ENCODE measurements at regions not wholly inside any gene's neighbourhood (a gene's known extent, or its start where the extent isn't known, plus 50 kb on each side); places are given as distances from the start of the nearest gene placed in this dataset.
A peak's percentile ranks its signal among the peaks of the same experiment; 100 is the strongest.

DNA sequence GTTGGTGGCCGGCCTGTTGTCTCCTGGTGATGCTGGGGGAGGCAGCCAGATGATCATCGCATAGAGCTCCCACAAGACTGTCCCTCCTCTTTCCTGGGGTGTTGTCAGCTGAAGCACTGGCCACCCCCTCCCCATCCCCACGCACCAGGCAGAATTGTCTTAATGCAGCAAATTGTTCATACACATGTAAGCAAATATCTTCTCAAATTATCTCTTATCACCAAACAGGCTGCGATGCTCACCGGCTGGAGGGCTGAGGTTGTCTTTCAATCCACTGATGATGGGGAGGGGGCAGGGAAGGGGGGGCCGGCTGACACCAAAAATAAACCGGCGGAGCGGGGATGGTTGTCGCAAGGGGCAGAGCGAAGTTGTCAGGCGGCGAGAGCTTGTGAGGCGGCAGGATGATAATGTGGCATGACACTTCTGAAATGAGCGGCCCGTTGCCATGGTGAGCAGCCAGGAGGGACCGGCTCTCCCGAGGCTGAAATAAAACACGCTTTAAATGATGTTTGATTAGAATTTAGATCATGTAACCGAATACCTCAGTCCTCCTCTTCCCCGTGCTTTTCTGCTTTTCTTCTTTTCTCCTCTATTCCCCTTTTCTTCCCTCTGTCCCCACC, 59.8 kb downstream of the MRM1 start:
- no peak for DNase-seq (ENCODE audit: low read depth in 1 of 2, low spot score in 1 of 2)

DNA sequence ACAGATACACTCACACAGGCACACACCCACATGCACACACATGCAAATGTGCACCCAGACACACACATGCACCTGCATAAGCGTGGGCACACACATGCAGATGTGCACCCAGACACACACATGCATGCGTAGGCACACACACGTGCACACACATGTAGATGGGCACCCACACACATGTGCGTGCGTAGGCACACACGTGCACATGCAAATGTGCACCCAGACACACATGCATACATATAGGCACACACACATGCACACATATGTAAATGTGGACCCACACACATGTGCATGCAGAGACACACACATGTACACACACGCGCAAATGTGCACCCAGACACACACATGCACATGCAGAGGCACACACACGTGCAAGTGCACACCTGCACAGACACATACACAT, 60.3 kb downstream of the MRM1 start:
- no peak for DNase-seq (ENCODE audit: low read depth in 1 of 2, low spot score in 1 of 2)

DNA sequence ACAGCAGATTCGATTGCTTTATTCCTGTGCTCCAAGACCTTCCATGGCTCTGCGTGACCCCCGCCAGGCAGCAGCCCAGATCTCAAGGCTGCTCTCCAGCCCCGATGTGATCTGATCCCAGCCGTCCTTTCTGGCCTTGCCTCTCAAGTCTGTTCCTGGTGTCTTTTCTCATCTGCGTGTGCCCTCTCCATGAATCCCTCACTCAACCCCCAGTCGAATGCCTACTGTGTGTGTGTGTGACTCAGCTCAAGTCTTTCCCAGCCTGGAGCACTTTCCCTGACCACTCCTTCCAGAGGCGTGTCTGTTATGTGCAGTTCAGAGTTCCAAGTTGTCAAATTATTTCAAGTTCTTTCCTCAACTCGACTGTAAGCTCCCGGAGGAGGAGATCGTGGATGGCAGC, 64.0 kb downstream of the MRM1 start:
- no peak for DNase-seq (ENCODE audit: low read depth in 1 of 2, low spot score in 1 of 2)

DNA sequence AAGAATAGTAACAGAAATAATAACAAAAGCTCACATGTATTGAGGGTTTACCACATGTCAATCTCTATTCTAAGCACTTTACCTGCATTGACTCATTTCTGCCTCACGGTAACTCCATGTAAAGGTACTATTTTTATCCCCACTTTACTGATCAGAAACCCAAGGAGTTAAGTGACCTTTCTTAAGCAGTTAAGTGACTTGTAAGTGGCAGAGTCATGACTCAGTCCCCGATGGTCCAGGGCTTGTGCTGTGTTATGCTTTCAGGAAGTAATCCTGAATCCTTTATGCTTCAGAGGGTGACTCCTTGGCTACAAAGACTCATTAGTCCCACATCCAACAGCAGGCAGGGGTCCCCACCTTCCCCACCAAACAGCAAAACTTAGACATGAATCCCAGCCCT, 66.5 kb downstream of the MRM1 start:
- no peak for DNase-seq (ENCODE audit: low read depth in 1 of 2, low spot score in 1 of 2)

DNA sequence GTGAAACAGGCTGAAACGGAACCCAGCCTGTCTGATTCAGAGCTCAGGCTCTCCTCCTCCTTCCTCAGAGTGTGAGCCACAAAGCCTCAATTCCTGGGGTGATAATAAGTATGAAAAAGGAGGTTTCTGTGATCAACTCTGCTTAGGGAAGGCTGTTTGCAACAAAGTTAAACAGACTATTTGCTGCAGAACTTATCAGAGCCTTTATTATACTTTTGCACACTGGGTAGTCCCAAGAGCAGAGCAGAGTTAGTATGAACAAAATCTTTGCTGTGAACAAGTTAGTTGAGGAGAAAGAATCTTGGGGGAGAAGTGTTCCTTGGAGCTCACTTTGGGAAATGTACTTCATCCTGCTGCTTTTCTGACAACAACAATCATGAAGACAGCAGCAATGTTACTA, 67.4 kb downstream of the MRM1 start:
- DNase-seq (ENCODE audit: low read depth in 1 of 2, low spot score in 1 of 2) = no peak

DNA sequence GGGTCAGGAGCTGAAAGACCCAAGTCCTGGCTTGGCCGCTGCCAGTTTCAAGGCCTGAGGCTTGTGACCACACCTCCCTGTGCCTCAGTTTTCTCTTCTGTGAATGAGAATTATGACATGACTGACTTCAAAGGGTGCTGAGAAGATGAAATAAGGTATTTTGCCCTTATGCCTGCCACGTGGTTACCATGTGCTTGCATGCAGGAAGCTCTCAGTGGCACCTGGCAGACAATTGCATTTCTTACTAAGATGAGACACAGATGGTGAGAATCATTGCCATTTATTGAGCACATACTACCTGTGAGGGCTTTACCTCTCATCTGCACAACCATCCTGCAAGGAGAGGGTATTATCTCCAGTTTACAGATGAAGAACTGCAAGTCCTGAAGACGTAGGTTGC, 69.8 kb downstream of the MRM1 start:
- no peak for DNase-seq (ENCODE audit: low read depth in 1 of 2, low spot score in 1 of 2)

DNA sequence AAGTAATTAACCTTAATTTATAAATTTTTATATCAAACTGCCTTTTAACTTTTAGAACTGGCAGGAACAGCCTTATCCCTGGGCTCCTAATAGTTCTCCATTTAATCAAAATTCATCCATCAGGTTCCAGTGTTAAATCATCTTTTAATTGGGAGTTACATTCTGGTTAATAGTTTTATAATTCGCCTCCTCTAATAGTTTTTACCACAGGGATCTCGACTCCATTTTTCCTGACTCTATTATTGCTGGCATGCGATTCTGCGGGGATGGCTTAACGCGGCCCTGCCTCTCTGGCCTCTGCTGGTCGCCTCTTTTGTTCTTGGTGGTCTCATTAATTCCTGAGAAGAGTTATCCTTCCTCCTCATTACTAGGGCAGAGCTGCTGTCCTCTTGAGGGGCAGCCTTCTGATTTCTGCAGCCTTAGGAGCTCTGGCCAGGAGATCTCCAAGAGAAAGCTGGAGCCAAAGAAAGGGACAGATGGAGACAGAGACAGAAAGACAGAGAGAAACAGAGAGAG, 71.1 kb downstream of the MRM1 start:
- DNase-seq (ENCODE audit: low read depth in 1 of 2, low spot score in 1 of 2) = no peak

DNA sequence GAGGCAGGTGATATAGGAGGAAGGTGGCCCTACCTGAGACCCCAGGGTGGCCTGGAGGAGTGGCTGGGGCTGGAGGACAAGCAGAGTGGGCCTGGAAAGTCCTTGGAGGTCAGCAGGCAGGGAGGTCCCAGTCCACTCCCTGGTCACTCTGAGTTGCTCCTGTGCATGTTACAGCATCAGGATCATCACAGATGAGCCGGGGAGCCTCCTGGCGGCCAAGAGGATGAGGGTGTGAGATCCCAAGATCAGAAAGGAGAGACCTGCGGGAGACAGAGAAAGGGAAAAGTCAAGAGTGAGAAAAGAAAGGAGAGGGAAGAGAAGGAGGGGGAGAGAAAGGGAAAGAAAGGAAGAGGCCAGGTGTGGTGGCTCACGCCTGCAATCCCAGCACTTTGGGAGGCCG, 71.7 kb downstream of the MRM1 start:
- no peak for DNase-seq (ENCODE audit: low read depth in 1 of 2, low spot score in 1 of 2)

DNA sequence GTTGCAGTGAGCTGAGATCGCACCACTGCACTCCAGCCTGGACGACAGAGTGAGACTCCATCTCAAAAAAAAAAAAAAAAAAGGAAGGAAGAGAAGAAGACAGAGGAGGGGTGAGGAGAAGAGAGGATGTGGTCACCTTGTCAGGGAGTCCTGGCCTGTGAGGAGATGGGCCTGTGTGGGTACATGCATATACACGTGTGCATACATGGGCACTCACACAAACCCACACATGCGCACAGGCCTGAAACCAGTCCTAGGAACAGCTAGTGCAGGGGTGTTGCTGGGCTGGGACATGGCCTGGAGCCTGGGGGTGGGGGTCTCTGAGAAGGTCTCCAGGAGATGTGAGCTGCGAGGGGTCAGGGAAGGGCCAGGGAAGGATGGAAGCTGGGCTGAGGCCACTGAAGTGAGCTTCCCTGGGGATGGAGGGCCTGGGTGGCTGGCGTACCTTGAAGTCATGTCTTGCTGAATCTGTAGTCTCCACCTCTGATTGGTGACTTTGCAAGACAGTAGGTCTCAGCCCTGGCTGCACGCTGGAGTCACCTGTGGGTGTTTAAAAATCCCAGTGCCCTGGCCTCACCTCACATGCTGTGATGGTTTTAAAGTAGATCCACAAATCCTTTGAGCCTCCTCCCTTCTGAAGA, 72.4 kb downstream of the MRM1 start:
- no peak for DNase-seq (ENCODE audit: low read depth in 1 of 2, low spot score in 1 of 2)

DNA sequence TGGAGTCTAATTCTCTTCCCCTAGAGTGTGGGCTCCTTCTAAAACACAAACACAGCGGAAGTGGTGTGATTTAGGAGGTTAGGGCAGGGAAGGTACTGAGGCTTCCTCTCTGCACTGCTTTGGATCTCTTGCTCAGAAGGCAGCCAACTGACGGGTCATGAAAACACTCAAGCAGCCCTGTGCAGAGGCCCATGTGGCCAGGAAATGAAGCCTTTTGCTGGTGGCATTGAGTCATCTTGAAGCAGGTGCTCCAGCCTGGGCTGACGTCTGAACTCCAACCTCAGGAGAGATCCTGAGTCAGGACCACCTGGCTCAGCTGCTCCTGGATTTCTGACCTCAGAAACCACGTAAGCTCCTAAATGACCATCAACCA, 72.9 kb downstream of the MRM1 start:
- DNase-seq (ENCODE audit: low read depth in 1 of 2, low spot score in 1 of 2) = peak in 1 of 2 donors; percentile 7

DNA sequence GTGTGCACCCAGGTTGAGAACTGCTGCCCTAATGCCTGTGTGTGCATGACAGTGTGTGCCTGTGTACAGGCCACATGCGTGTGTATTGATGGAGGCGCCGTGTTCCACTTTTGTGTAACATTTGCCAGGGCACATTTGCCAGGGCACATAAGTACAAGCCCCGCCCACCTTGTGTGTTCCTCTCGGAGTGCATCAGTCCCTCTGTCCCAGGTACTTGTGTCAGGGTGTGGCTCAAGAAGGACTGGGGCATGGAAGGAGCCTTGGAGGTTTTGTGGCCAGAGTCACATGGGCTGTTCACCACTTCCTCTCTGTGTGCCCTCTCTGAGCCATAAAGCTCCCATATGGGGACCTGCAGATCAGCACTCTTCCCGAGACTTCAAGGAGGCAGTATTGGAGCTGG, 73.9 kb downstream of the MRM1 start:
- DNase-seq (ENCODE audit: low read depth in 1 of 2, low spot score in 1 of 2) = no peak

DNA sequence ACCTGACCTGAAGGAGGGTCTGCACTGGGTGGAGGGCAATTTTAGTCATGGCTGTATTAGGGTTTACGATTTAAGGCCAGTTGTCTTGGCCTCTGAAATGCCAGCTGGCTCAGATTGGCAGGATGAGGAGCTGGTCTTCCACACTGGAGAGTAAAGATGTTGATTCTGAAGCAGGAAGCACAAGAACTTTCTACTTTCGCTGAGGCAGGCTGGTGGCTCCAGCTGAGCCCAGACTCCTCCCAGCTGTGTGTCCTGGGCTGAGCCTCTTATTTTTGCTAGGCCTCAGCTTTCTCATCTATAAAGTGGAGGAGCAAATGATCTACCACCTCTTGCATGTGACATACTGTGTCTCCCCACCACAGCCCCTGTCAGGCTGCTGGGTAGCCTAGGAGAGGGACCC, 74.4 kb downstream of the MRM1 start:
- no peak for DNase-seq (ENCODE audit: low read depth in 1 of 2, low spot score in 1 of 2)

DNA sequence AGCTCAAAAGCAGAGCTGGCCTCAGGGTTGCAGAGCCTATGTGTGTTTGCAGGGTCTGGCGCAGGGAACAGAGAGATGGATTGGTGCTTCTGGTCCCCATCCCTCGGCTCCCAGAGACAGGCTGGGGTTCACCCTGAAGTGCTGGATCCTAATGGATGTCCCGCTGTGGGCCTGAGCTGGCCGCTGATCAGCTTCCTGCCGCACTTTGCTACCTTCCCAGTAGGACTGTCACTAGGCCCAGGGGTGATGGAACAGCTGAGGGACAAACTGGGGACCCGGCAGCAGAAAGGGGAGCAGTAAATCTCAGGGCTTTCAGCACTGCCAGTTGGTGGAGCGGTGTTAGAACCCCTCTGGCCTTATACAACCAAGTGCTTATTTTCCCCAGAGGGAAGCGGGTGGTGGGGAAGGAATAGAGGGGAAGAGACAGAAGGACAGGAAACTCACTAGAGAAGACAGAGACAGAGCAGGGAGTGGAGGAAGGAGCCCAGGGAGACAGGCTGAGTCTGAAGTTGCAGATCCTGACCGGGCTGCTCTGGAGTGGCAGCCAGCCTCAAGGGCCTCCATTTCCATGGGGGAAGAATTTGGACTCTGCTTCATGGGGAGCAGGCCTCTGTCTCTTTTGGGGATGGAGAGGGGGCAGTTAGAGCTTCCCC, 78.6 kb downstream of the MRM1 start:
- no peak for DNase-seq (ENCODE audit: low read depth in 1 of 2, low spot score in 1 of 2)

DNA sequence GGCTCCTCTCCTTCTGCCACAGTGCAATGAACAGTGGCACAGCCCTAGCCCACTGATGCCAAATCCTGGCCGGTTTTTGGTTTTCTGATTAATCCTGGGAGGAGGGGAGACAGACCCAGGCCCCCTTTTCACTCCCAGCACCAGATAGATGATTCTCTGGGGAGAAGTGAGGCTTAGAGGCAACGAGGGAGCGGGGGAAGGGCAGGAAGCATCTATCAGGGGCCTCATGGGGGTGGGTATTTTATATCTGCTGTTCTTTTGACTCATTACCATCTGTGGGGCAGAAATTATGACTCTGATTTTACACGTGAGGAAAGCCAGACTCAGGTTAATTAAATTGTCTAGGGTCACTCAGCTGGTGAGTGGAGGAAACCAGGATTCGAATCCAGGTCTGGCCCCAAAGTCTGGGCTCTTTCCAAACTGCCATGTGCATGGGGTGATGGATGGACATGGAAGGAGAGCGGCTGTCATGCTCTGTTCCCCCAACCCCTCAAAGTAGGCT, 79.4 kb downstream of the MRM1 start:
- no peak for DNase-seq (ENCODE audit: low read depth in 1 of 2, low spot score in 1 of 2)

DNA sequence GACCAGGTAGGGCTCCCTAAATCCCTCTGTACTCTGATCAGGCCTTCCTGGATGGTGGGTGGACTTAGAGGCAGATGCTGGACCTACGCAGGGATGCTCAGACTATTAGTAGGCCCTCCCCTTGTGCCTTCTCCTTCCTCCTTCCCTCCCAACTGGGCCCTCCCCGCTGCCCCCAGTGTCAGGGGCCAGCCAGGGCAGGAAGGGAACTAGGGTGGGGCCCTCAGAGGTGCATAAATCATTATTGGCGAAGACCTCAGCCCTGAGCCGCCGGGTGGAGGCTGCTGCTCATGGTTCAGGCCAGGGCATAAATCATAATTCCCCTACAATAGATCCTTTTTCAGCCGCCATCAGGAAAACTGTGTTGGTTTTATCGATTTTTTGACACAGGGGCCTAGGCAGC, 81.4 kb downstream of the MRM1 start:
- DNase-seq (ENCODE audit: low read depth in 1 of 2, low spot score in 1 of 2) = no peak

DNA sequence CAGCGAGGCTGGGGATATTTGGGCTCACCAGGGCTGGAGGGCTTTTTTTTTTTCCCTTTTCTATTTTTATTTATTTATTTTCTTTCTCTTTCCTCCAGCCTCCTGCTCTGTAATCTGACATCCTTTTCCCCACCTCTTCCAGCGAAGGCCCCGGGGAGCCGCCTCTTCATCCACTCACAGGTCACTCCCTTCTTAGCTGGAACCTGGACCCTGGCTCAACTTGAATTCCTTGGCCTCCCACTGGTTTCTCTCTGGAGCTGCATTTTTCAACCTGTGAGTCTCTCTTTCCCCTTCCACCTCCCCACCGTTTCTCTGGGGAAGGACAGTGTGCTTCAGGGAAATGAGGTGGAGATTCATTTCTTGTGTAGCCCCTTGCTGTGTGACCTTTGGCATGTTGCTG, 82.0 kb downstream of the MRM1 start:
- DNase-seq (ENCODE audit: low read depth in 1 of 2, low spot score in 1 of 2) = no peak

DNA sequence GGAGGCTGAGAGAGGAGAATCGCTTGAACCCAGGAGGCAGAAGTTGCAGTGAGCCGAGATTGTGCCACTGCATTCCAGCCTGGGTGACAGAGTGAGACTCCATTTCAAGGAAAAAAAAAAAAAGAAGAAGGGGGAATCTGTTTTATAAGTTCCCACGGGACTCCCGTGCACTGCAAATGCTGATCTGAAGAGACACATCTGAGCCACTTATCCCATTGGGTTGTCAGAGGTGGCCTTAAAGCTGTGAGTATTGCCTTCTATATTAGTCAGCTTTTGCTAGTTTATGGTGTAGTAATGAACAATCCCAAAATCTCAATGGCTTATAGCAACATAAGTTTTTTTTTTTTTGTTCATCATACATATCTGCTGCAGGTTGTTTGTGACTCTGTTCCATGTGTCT, 82.8 kb downstream of the MRM1 start:
- DNase-seq (ENCODE audit: low read depth in 1 of 2, low spot score in 1 of 2) = no peak

DNA sequence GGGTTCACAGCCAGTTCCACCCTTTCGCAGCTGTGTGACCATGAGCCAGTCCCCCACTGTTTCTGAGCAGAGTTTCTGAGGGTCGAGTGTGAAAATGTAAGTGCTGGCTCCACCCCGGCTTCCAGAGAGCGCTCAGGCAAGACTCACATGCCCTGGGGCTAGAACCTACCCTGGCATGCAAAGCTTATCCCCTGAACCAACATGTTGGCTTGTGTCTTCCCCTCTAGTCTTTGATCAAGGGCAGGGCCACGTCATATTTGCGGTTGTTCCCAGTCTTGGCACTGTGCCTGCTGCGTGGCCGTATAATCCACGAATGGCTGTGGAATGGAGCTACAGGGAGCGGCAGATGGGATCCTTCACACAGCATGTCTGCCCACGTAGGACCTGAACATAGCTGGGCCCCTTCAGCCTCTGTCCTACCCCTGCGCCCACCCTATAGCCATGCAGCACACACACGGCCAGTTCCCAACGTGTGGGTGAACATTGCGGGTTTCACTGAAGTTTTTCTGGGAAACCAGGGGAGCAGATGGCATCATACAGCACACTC, 84.8 kb downstream of the MRM1 start:
- no peak for DNase-seq (ENCODE audit: low read depth in 1 of 2, low spot score in 1 of 2)

DNA sequence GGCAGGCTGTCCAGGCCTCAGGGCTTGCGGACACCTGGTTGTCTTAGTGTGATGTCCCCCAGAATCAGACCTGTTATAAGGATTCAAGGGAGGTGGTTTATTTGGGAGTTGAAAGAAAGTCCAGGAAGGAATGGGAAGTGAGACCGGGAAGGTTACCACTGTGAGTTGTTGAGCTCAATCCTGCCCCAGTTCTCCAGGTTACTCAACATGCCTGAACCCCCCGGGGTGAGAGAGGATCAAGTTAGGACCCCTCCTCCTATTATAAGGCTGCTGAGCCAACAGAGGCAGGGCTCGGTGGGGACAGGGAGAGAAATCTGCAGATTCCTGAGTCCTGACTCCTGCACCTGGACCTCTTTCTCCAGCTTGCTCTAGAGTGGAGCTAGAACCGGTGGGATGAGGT, 86.4 kb downstream of the MRM1 start:
- DNase-seq (ENCODE audit: low read depth in 1 of 2, low spot score in 1 of 2) = no peak

DNA sequence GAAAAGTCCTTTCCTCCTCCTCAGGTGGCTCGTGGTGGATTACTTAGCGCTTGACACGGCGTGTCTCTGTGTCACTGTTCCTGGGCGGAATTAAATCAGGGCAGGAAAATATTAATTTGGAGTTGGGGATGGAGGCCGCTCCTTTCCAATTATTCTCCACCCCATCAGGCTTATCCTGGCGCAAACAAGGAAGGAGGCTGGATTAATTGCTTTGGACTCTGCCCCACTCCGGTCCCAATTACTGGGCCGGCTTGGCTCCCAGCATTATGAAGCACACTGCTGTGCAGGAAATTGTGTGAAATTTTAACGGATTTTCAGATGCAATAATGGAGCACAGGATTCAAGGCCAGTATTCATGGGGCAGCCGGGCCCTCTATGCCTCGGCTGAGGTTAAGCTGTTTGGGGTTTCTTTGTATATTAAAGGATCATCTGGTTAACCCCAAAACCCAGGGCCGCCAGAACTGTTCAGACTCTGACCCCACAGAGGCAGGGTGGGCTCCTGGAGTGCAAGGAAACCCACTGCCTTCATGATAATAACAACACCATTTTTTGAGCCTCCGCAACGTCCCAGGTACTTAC, 87.8 kb downstream of the MRM1 start:
- DNase-seq (ENCODE audit: low read depth in 1 of 2, low spot score in 1 of 2) = no peak

DNA sequence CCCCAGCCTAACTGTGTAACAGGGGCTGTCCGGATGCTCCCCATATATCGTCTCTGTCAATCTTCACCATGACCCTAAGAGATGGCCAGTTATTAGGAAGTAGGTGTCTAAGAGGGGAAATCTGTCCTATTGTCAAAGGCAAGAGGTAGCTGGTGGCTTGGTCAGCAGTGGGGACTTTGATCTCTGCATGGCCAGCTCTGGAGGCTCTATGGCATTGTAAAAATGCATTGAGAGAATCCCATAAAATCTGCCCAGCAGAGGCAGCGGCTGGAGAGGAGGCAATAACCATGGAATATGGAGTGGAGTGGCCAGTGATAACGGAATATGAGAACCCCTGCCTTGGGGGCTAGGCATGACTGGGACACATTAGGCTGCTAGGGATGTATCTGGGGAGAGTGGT, 88.8 kb downstream of the MRM1 start:
- no peak for DNase-seq (ENCODE audit: low read depth in 1 of 2, low spot score in 1 of 2)

DNA sequence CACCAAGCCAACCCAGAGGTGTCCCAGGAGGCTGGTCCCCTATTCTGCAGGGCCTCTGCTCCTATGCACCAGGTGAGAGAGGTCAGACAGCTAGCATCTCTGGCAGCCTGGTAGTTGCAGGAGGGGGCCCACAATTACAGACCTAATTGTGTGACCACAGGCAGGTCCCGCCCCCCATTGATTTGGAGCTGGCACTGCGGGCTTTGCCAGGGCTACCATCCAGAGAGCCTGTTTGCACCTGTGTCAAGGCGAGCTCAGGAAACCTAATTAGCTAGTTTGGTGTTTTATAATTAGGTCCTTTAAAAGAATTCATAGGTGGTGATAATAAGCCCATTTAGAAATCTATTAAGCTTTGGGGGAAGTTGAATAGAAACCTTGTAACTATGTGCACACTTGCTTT, 90.2 kb downstream of the MRM1 start:
- DNase-seq (ENCODE audit: low read depth in 1 of 2, low spot score in 1 of 2) = no peak
